Endothelial cell of umbilical vein (primary cell): ENCODE measurements at regions not wholly inside any gene's neighbourhood (a gene's known extent, or its start where the extent isn't known, plus 50 kb on each side); places are given as distances from the start of the nearest gene placed in this dataset.

Experiments used
- BruUV-seq: library from RNA; stranded (reverse); fragments of 400-500 nt; replicated peaks from 2 replicates; lab custom pipeline; 2021; lab: Mats Ljungman, UMichigan
- CTCF ChIA-PET: fragments of 300-600, 350-600 bp; sonication (Branson Sonifier 250); formaldehyde crosslinking; loops from one replicate; lab custom pipeline; 2021; ENCODE audit warnings: antibody characterized with exemption, inconsistent platforms; lab: Charles Lee
- POLR2A ChIA-PET: fragments of 300-600, 350-600 bp; sonication (Branson Sonifier 250); formaldehyde crosslinking; loops from one replicate; lab custom pipeline; 2021; ENCODE audit warnings: antibody characterized with exemption, inconsistent platforms; lab: Charles Lee
- DNase-seq: peaks from one replicate; pipeline ENCODE4 v3.0.0-alpha.2; 2011; ENCODE audit warnings: low read depth, low spot score
- FAIRE-seq: peaks from 2 replicates; lab custom pipeline; 2011; peaks lifted over from hg19 to GRCh38; lab: Jason Lieb, UNC
- H2AFZ ChIP-seq: 2 replicates; pipeline ENCODE4 v1.6.0; 2012; ENCODE audit warnings: low read depth, low read length, control low read depth, inconsistent platforms
- H3K27ac ChIP-seq: 2 replicates; pipeline ENCODE4 v1.5.1; 2011; ENCODE audit warnings: low read depth, mild to moderate bottlenecking, control low read depth, low read length, moderate library complexity; ENCODE audit not compliant: insufficient read depth
- H3K27me3 ChIP-seq, 2 experiments: 2 replicates each; pipeline versions ENCODE4 v1.6.0 to v1.6.1; 2011; ENCODE audit warnings: low read length in 2 of 2, mixed read lengths in 1 of 2; ENCODE audit not compliant: control insufficient read depth in 2 of 2, insufficient read depth in 2 of 2
- H3K36me3 ChIP-seq, 2 experiments: 2 replicates in 1 of 2; 3 replicates in 1 of 2; pipeline ENCODE4 v1.5.1; 2011; ENCODE audit warnings: low read length in 2 of 2, mild to moderate bottlenecking in 1 of 2, moderate library complexity in 1 of 2; ENCODE audit not compliant: control insufficient read depth in 2 of 2, insufficient read depth in 2 of 2; ENCODE audit errors: extremely low read depth in 1 of 2
- H3K4me1 ChIP-seq: 3 replicates; pipeline ENCODE4 v1.5.1; 2011; ENCODE audit warnings: mild to moderate bottlenecking, low read length; ENCODE audit not compliant: control insufficient read depth, insufficient read depth; ENCODE audit errors: extremely low read depth
- H3K4me2 ChIP-seq: 2 replicates; pipeline ENCODE4 v1.6.1; 2011; ENCODE audit warnings: low read length, control low read depth, mixed read lengths; ENCODE audit not compliant: insufficient read depth
- H3K4me3 ChIP-seq, 3 experiments: fragments of 200-600 bp in 1 of 3; sonication (generic), shearing (Covaris generic) in 1 of 3; replicated peaks in 1 of 3; 2 replicates each; pipeline ENCODE4 v1.5.1; 2011 to 2016; ENCODE audit warnings: control low read depth in 3 of 3, low read length in 3 of 3, mild to moderate bottlenecking in 2 of 3, inconsistent platforms in 1 of 3, low read depth in 1 of 3, moderate library complexity in 1 of 3; ENCODE audit not compliant: insufficient read depth in 1 of 3
- H3K79me2 ChIP-seq: 2 replicates; pipeline ENCODE4 v1.6.0; 2012; ENCODE audit warnings: low read length, inconsistent platforms; ENCODE audit not compliant: control insufficient read depth, insufficient read depth
- H3K9ac ChIP-seq: replicated peaks from 2 replicates; pipeline ENCODE3; 2011; ENCODE audit warnings: low read length, control low read depth; ENCODE audit not compliant: insufficient read depth; ENCODE audit errors: extremely low read depth
- H3K9me1 ChIP-seq: replicated peaks from 3 replicates; pipeline ENCODE4 v1.6.0; 2011; ENCODE audit warnings: mild to moderate bottlenecking, low read length; ENCODE audit not compliant: control insufficient read depth, insufficient read depth; ENCODE audit errors: extremely low read depth
- H3K9me3 ChIP-seq: replicated peaks from 2 replicates; pipeline ENCODE4 v1.5.1; 2012; ENCODE audit warnings: low read length, inconsistent platforms; ENCODE audit not compliant: control insufficient read depth, insufficient read depth
- H4K20me1 ChIP-seq: replicated peaks from 2 replicates; pipeline ENCODE3; 2011; ENCODE audit warnings: mild to moderate bottlenecking, low read length; ENCODE audit not compliant: control insufficient read depth, insufficient read depth; ENCODE audit errors: extremely low read depth
- EZH2 ChIP-seq: IDR thresholded peaks from 2 replicates; pipeline ENCODE4 v1.6.1; 2012; ENCODE audit warnings: borderline replicate concordance, low read depth, mild to moderate bottlenecking, moderate library complexity, low read length, inconsistent platforms; ENCODE audit not compliant: severe bottlenecking
- FOS ChIP-seq: IDR thresholded peaks from 2 replicates; pipeline ENCODE4 v1.6.1; 2011; ENCODE audit warnings: mild to moderate bottlenecking, low read length, moderate library complexity, borderline replicate concordance; ENCODE audit not compliant: insufficient read depth
- GATA2 ChIP-seq: IDR thresholded peaks from 2 replicates; pipeline ENCODE4 v1.7.0; 2011; ENCODE audit warnings: low read depth, mild to moderate bottlenecking, moderate library complexity, mixed read lengths, low read length; ENCODE audit not compliant: insufficient read length, insufficient read depth
- JUN ChIP-seq: IDR thresholded peaks from 2 replicates; pipeline ENCODE4 v1.6.1; 2011; ENCODE audit warnings: borderline replicate concordance, low read depth; ENCODE audit not compliant: insufficient read length, insufficient read depth
- MYC ChIP-seq: IDR thresholded peaks from one replicate; pipeline ENCODE4 v1.6.1; 2011; ENCODE audit warnings: mild to moderate bottlenecking, low read depth, low read length
- POLR2A ChIP-seq: IDR thresholded peaks from 2 replicates; pipeline ENCODE4 v1.6.1; 2012; ENCODE audit warnings: low read depth, mild to moderate bottlenecking, control low read depth, low read length
- POLR2AphosphoS5 ChIP-seq: IDR thresholded peaks from 2 replicates; pipeline ENCODE4 v1.6.1; 2012; ENCODE audit warnings: low read depth, mild to moderate bottlenecking, control low read depth, low read length, moderate library complexity; ENCODE audit not compliant: insufficient read depth
- dilution Hi-C: fragments of 300-500 bp; cut with MboI; formaldehyde crosslinking; loops from one replicate; pipeline ENCODE4 v1.15.0; 2019; ENCODE audit warnings: low sequenced_read_pairs; ENCODE audit not compliant: extremely low pct_ligation_motif_present
- intact Hi-C: fragments of 100-400 bp; cut with micrococcal nuclease; formaldehyde crosslinking; loops from one replicate; pipeline ENCODE4 v1.10.0; 2022
- TF ChIP-seq, protein P1 (sequence below), 2 donors: IDR thresholded peaks; 1 replicate in 1 of 2; 2 replicates in 1 of 2; pipeline ENCODE4 v1.5.1; 2011; ENCODE audit warnings: low read length in 2 of 2, mild to moderate bottlenecking in 2 of 2, moderate library complexity in 2 of 2, control low read depth in 1 of 2, inconsistent platforms in 1 of 2, low read depth in 1 of 2; ENCODE audit not compliant: insufficient read depth in 1 of 2; ENCODE audit errors: extremely low read depth in 1 of 2
- TF ChIP-seq, protein P2 (sequence below): IDR thresholded peaks from 2 replicates; pipeline ENCODE4 v1.6.1; 2011; ENCODE audit not compliant: insufficient read depth, insufficient read length

DNA sequence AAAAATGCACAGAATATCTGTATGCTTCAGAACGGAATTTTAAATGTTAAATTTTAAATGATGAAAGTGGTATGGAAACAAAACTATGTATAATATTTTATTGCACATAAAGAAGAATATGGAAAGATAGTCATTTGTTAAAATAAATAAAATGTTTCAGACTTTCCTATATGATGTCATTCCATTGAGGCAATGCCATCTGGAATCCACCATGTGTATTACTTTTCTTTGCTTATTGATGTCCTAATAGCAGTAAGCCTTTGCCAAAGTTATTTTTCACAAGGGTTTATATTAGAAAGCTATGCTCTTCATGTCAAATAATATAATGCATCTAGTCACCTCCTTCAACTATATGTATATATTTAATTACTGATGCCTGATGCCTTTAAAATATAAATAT lies 601.6 kb upstream of the PKDCC start:
- H4K20me1 ChIP-seq = no peaks in the 10 kb centered on the region

More for the DNA sequence above, 601.6 kb upstream of the PKDCC start:
- POLR2A ChIA-PET = no interaction called here
- CTCF ChIA-PET = no interaction called here
- Histone ChIP-seq H3K79me2 (no peaks in the 10 kb centered on the region), H3K4me3 (no peak overlapping the region), H3K27me3 (no peaks in the 10 kb centered on the region), H3K27ac (no peak overlapping the region), H3K36me3 (no peaks in the 10 kb centered on the region), H2AFZ (no peak overlapping the region), H3K4me2 (no peak overlapping the region), H3K4me1 (no peaks in the 10 kb centered on the region), H3K9ac (no peak overlapping the region), H3K9me1 (no peaks in the 10 kb centered on the region), H3K9me3 (no peaks in the 10 kb centered on the region)
- no peak for FAIRE-seq
- BruUV-seq = no TSS peak
- intact Hi-C loops (no loop called here), dilution Hi-C loops (no loop called here)
- TF ChIP-seq EZH2 (no peak), POLR2AphosphoS5 (no peak), JUN (no peak), FOS (no peak), MYC (no peak), POLR2A (no peak), GATA2 (no peak)
- TF ChIP-seq, protein P1, sequence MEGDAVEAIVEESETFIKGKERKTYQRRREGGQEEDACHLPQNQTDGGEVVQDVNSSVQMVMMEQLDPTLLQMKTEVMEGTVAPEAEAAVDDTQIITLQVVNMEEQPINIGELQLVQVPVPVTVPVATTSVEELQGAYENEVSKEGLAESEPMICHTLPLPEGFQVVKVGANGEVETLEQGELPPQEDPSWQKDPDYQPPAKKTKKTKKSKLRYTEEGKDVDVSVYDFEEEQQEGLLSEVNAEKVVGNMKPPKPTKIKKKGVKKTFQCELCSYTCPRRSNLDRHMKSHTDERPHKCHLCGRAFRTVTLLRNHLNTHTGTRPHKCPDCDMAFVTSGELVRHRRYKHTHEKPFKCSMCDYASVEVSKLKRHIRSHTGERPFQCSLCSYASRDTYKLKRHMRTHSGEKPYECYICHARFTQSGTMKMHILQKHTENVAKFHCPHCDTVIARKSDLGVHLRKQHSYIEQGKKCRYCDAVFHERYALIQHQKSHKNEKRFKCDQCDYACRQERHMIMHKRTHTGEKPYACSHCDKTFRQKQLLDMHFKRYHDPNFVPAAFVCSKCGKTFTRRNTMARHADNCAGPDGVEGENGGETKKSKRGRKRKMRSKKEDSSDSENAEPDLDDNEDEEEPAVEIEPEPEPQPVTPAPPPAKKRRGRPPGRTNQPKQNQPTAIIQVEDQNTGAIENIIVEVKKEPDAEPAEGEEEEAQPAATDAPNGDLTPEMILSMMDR (IDR thresholded peaks at IDR 0.05; ENCODE audit: extremely low read depth in 1 of 2, insufficient read depth in 1 of 2, low read depth in 1 of 2, low read length in 2 of 2) = no peak
- TF ChIP-seq, protein P2, sequence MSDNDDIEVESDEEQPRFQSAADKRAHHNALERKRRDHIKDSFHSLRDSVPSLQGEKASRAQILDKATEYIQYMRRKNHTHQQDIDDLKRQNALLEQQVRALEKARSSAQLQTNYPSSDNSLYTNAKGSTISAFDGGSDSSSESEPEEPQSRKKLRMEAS = no peak
- DNase-seq = no peak
